Trophoblast cell (in vitro differentiated cells and primary cell): ENCODE measurements at regions not wholly inside any gene's neighbourhood (a gene's known extent, or its start where the extent isn't known, plus 50 kb on each side); places are given as distances from the start of the nearest gene placed in this dataset.

Source experiments
- DNase-seq, 2 donors: peaks; one replicate each; pipeline ENCODE4 v3.0.0-alpha.2; 2016
- H2AFZ ChIP-seq: 2 replicates; pipeline ENCODE4 v1.6.1; 2013; ENCODE audit warnings: low read length, moderate library complexity, mild to moderate bottlenecking; ENCODE audit not compliant: insufficient read depth, poor library complexity
- H2AK5ac ChIP-seq: 2 replicates; pipeline ENCODE4 v1.6.1; 2013; ENCODE audit warnings: mild to moderate bottlenecking, low read length
- H2BK120ac ChIP-seq: 2 replicates; pipeline ENCODE4 v1.6.1; 2013; ENCODE audit warnings: low read length, mild to moderate bottlenecking, moderate library complexity; ENCODE audit not compliant: insufficient read depth, poor library complexity
- H2BK12ac ChIP-seq: 2 replicates; pipeline ENCODE4 v1.6.1; 2013; ENCODE audit warnings: mild to moderate bottlenecking, low read length, moderate library complexity
- H2BK5ac ChIP-seq: 2 replicates; pipeline ENCODE4 v1.6.1; 2013; ENCODE audit warnings: low read length, low read depth, moderate library complexity, mild to moderate bottlenecking; ENCODE audit not compliant: poor library complexity
- H3K14ac ChIP-seq: 2 replicates; pipeline ENCODE4 v1.6.1; 2013; ENCODE audit warnings: mild to moderate bottlenecking, low read length
- H3K18ac ChIP-seq: 2 replicates; pipeline ENCODE4 v1.6.1; 2013; ENCODE audit warnings: mild to moderate bottlenecking, low read length
- H3K23ac ChIP-seq: 2 replicates; pipeline ENCODE4 v1.6.1; 2013; ENCODE audit warnings: low read length
- H3K27ac ChIP-seq: 2 replicates; pipeline ENCODE4 v1.5.1; 2013; ENCODE audit warnings: low read depth, mild to moderate bottlenecking, inconsistent platforms, low read length, moderate library complexity
- H3K27me3 ChIP-seq: 2 replicates; pipeline ENCODE4 v1.6.1; 2013; ENCODE audit warnings: inconsistent platforms, mild to moderate bottlenecking, low read length, moderate library complexity; ENCODE audit not compliant: insufficient read depth
- H3K36me3 ChIP-seq, 2 experiments: 1 replicate in 1 of 2; 2 replicates in 1 of 2; pipeline ENCODE4 v1.6.1; 2013; ENCODE audit warnings: low read length in 2 of 2, mild to moderate bottlenecking in 2 of 2, moderate library complexity in 1 of 2; ENCODE audit not compliant: insufficient read depth in 2 of 2, control insufficient read depth in 1 of 2
- H3K4ac ChIP-seq: 2 replicates; pipeline ENCODE4 v1.6.1; 2013; ENCODE audit warnings: low read depth, mild to moderate bottlenecking, low read length, moderate library complexity
- H3K4me1 ChIP-seq, 2 experiments: 1 replicate in 1 of 2; 2 replicates in 1 of 2; pipeline ENCODE4 v1.6.1; 2013; ENCODE audit warnings: low read length in 2 of 2, mild to moderate bottlenecking in 2 of 2, moderate library complexity in 1 of 2; ENCODE audit not compliant: insufficient read depth in 2 of 2, control insufficient read depth in 1 of 2
- H3K4me2 ChIP-seq: 2 replicates; pipeline ENCODE4 v1.6.1; 2013; ENCODE audit warnings: inconsistent platforms, mild to moderate bottlenecking, low read length, moderate library complexity
- H3K4me3 ChIP-seq: 2 replicates; pipeline ENCODE4 v1.5.1; 2013; ENCODE audit warnings: mild to moderate bottlenecking, low read depth, low read length, inconsistent platforms
- H3K79me1 ChIP-seq: one replicate; pipeline ENCODE4 v1.6.1; 2013; ENCODE audit warnings: low read length
- H3K79me2 ChIP-seq: 2 replicates; pipeline ENCODE4 v1.6.1; 2013; ENCODE audit warnings: low read length, mild to moderate bottlenecking; ENCODE audit not compliant: control insufficient read depth, insufficient read depth, poor library complexity
- H3K9ac ChIP-seq: 2 replicates; pipeline ENCODE4 v1.6.1; 2013; ENCODE audit warnings: mild to moderate bottlenecking, low read length
- H3K9me3 ChIP-seq: 2 replicates; pipeline ENCODE4 v1.6.1; 2013; ENCODE audit warnings: low read depth, mild to moderate bottlenecking, control low read depth, inconsistent platforms, low read length; ENCODE audit not compliant: insufficient read depth
- H4K12ac ChIP-seq: 2 replicates; pipeline ENCODE4 v1.6.1; 2013; ENCODE audit warnings: low read depth, mild to moderate bottlenecking, low read length, moderate library complexity
- H4K8ac ChIP-seq: 2 replicates; pipeline ENCODE4 v1.6.1; 2013; ENCODE audit warnings: low read depth, mild to moderate bottlenecking, low read length, moderate library complexity
- H4K91ac ChIP-seq: one replicate; pipeline ENCODE4 v1.6.1; 2013; ENCODE audit warnings: low read depth, mild to moderate bottlenecking, low read length, moderate library complexity
- WGBS: extraction: QIAGEN DNeasy Blood & Tissue Kit; methylation state at CpG from one replicate; pipeline ENCODE4 v1.1.7; 2013; ENCODE audit warnings: missing lambda C conversion rate; ENCODE audit not compliant: insufficient read length, insufficient coverage; ENCODE audit errors: extremely low coverage; 5-methylcytosine and 5-hydroxymethylcytosine counted together

DNA sequence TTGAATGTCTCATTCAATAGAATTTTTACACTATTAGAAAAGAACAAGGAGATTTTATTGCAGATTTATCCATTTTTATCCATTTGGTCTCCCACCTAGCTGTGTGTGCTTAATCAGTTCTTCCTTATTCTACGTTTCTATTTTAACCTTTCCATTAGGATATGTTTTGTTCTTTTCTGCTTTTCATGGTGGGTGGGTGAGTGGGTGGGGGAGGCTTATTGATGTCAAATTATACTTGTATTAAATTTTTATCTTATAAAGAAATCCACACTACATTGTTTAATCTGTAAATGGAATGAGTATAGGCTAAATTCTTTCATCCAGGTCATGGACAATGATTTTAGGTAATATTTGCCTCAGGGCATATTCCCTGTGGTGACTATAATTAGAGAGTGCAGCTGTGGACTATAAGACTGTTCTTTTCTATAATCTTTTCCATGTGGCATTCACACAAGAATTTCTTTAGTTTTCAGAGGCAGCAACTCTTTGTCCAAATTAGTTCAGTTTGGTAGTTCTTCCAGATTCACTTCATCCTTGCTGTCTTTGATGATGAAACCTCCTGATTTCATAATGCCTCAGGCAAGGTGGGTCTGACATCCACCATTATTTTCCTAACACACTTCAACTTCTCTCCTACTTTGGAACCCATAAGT, 2451.8 kb downstream of the PCDH7 start:
- H3K79me1 ChIP-seq: no peaks in the 10 kb centered on the region
- no peak overlapping the region for H4K8ac ChIP-seq
- no peak overlapping the region for H3K4me2 ChIP-seq
- no peaks in the 10 kb centered on the region for H3K9me3 ChIP-seq
- no peak overlapping the region for H3K27ac ChIP-seq
- no peak overlapping the region for H3K4me3 ChIP-seq
- no peak overlapping the region for H4K91ac ChIP-seq
- H3K79me2 ChIP-seq: no peaks in the 10 kb centered on the region
- H2BK120ac ChIP-seq: no peak overlapping the region
- H2BK5ac ChIP-seq: no peak overlapping the region
- H2AFZ ChIP-seq: no peak overlapping the region
- no peak overlapping the region for H3K18ac ChIP-seq
- WGBS: no CpG with 5 or more reads among the region's 1 CpG
- H3K27me3 ChIP-seq: no peaks in the 10 kb centered on the region
- no peak overlapping the region for H2BK12ac ChIP-seq
- no peaks in the 10 kb centered on the region for H3K4me1 ChIP-seq
- peak in 1 of 2 donors; percentile 2 for DNase-seq
- H4K12ac ChIP-seq: no peak overlapping the region
- H2AK5ac ChIP-seq: no peak overlapping the region
- no peaks in the 10 kb centered on the region for H3K36me3 ChIP-seq
- no peak overlapping the region for H3K4ac ChIP-seq
- H3K9ac ChIP-seq: no peak overlapping the region
- no peak overlapping the region for H3K23ac ChIP-seq
- H3K14ac ChIP-seq: no peak overlapping the region

DNA sequence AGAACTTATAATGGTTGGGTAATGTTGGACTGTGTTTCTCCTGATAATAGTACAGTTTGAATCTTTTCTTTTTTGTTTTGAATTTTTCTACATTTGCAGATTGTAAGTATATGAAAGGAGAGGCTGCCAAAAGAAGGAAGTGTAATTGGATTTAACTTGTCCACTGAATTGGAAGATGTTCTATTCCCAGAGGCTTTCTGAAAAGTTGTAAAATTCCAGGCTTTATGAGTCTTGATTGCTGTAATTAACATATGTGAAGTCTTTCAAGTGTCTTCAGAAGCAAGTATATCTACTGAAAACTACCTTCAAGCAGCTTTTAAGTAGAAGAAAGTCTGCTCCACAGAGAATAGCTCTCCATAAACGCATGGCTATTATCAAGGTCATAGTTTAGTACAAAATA, 2456.4 kb downstream of the PCDH7 start:
- no peak overlapping the region for H3K9ac ChIP-seq
- no peak overlapping the region for H2BK5ac ChIP-seq
- no peaks in the 10 kb centered on the region for H3K79me2 ChIP-seq
- no peaks in the 10 kb centered on the region for H3K27me3 ChIP-seq
- WGBS: no CpG with 5 or more reads among the region's 1 CpG
- no peak overlapping the region for H2AFZ ChIP-seq
- H3K36me3 ChIP-seq: no peaks in the 10 kb centered on the region
- H2BK12ac ChIP-seq: no peak overlapping the region
- no peaks in the 10 kb centered on the region for H3K9me3 ChIP-seq
- no peak overlapping the region for H4K91ac ChIP-seq
- no peak for DNase-seq
- no peak overlapping the region for H2AK5ac ChIP-seq
- no peak overlapping the region for H3K18ac ChIP-seq
- no peak overlapping the region for H2BK120ac ChIP-seq
- no peak overlapping the region for H3K14ac ChIP-seq
- H3K23ac ChIP-seq: no peak overlapping the region
- no peak overlapping the region for H3K4me3 ChIP-seq
- H3K4me1 ChIP-seq: no peaks in the 10 kb centered on the region
- no peak overlapping the region for H4K12ac ChIP-seq
- no peaks in the 10 kb centered on the region for H3K79me1 ChIP-seq
- H3K27ac ChIP-seq: no peak overlapping the region
- H4K8ac ChIP-seq: no peak overlapping the region
- H3K4me2 ChIP-seq: no peak overlapping the region
- H3K4ac ChIP-seq: no peak overlapping the region

DNA sequence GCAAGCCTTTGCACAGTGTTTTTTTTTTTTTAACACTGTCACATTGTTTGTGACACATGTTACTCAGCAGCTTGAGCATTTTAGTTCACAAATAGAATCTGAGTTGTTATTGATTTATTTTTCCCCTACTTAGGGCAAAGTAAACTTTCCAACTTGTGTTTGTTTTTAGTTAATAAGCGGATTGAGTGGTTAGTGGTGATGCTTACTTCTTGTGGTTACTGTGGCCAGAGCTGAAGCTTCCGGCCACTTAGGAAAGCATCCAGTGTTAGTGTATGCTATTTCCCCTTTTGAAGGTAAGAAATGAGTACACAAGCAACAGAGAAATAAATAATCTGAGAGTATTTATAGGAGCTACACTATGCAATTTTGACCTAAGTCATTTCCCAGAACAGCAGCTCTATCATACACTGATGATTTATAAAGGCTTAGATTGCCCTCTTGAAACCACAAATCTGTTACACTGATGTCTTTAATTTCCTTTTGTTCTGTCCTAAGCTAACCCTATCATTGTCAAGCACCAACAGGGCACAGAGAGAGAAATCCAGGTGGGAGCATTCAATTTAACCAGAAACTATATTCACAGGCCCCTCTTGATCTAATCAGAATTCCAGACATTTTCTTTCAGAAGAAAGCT, 2464.6 kb downstream of the PCDH7 start:
- Histone ChIP-seq H2BK5ac (no peak overlapping the region), H3K27ac (no peak overlapping the region), H3K27me3 (no peaks in the 10 kb centered on the region), H2AFZ (no peak overlapping the region), H3K4me3 (no peak overlapping the region), H3K4me2 (no peak overlapping the region), H4K12ac (no peak overlapping the region), H3K9ac (no peak overlapping the region), H3K36me3 (no peaks in the 10 kb centered on the region), H3K18ac (no peak overlapping the region), H2AK5ac (no peak overlapping the region), H3K4me1 (no peaks in the 10 kb centered on the region), H3K79me1 (no peaks in the 10 kb centered on the region), H4K91ac (no peak overlapping the region), H2BK12ac (no peak overlapping the region), H3K23ac (no peak overlapping the region), H3K9me3 (peaks cover 5% of the 10 kb centered on the region), H4K8ac (no peak overlapping the region), H3K14ac (no peak overlapping the region), H2BK120ac (no peak overlapping the region), H3K79me2 (no peaks in the 10 kb centered on the region), H3K4ac (no peak overlapping the region)
- DNase-seq: no peak
- no CpG with 5 or more reads among the region's 2 CpGs for WGBS

DNA sequence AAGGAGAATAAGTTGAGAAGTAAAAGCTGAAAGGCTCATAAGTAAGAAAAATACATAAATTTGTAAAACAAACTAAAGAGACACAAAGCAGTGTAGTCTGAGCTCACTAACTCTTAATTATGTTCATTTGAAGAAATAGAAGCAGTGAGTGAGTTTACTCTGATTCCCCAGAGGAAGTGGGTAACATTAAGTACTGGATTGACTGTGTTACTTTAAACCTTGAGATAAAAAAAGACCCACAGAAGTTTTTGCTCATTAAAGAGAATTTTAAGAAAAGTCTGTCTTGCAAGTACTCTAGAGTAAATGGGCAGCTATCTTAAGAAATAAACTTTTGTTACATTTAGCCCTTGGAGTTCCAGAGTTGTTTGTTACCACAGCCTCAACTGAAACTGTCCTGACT, 2466.9 kb downstream of the PCDH7 start:
- no peak overlapping the region for H4K8ac ChIP-seq
- H3K4ac ChIP-seq: no peak overlapping the region
- peaks cover 5% of the 10 kb centered on the region for H3K9me3 ChIP-seq
- no peak overlapping the region for H3K4me2 ChIP-seq
- no peak overlapping the region for H2BK12ac ChIP-seq
- no peaks in the 10 kb centered on the region for H3K79me1 ChIP-seq
- no peaks in the 10 kb centered on the region for H3K4me1 ChIP-seq
- no peak overlapping the region for H2AFZ ChIP-seq
- no peaks in the 10 kb centered on the region for H3K79me2 ChIP-seq
- H2BK120ac ChIP-seq: no peak overlapping the region
- no peak overlapping the region for H3K4me3 ChIP-seq
- H3K18ac ChIP-seq: no peak overlapping the region
- no peak overlapping the region for H2AK5ac ChIP-seq
- H3K27ac ChIP-seq: no peak overlapping the region
- H3K9ac ChIP-seq: no peak overlapping the region
- no peaks in the 10 kb centered on the region for H3K27me3 ChIP-seq
- H3K23ac ChIP-seq: no peak overlapping the region
- no peak overlapping the region for H3K14ac ChIP-seq
- no peak overlapping the region for H2BK5ac ChIP-seq
- no peak overlapping the region for H4K91ac ChIP-seq
- no peaks in the 10 kb centered on the region for H3K36me3 ChIP-seq
- DNase-seq: no peak
- H4K12ac ChIP-seq: no peak overlapping the region
